ENCODE measurements at regions not wholly inside any gene's neighbourhood (a gene's known extent, or its start where the extent isn't known, plus 50 kb on each side); places are given as distances from the start of the nearest gene placed in this dataset.

DNA sequence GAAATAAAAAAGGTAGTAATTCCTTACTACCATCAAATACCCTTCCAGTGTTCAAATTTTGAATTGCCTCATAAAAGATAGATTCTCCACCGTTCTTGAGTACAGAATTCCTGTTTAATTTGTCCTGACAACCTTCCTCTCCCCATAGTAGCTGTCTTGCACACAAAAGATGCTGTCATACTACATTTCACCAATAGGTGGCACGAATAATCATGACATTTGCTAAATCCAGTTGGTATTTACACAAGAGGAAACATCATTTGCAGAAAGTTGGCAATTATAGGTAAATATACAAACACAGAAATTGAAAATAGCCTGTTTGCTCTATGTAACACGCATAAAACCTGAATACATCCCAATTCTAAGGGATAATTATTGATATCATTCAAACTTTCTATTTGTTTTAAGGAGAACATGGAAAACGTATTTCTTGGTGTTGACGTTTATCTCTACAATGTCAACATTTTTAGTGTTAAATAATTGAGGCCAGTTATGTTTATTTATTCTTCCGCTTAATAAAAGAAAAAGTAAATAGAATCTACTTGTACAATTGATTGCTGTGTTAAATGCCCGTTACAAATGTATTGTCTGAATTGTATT, 58.3 kb upstream of the CLDN10 start:
- TF ChIP-seq POLR2A (IDR thresholded peaks at IDR 0.05), result no peak
- TF ChIP-seq, protein P1, sequence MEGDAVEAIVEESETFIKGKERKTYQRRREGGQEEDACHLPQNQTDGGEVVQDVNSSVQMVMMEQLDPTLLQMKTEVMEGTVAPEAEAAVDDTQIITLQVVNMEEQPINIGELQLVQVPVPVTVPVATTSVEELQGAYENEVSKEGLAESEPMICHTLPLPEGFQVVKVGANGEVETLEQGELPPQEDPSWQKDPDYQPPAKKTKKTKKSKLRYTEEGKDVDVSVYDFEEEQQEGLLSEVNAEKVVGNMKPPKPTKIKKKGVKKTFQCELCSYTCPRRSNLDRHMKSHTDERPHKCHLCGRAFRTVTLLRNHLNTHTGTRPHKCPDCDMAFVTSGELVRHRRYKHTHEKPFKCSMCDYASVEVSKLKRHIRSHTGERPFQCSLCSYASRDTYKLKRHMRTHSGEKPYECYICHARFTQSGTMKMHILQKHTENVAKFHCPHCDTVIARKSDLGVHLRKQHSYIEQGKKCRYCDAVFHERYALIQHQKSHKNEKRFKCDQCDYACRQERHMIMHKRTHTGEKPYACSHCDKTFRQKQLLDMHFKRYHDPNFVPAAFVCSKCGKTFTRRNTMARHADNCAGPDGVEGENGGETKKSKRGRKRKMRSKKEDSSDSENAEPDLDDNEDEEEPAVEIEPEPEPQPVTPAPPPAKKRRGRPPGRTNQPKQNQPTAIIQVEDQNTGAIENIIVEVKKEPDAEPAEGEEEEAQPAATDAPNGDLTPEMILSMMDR (IDR thresholded peaks at IDR 0.05 in 8 of 11, conservative IDR thresholded peaks at IDR 0.05 in 3 of 11), result peak; percentile 29 to 80 (median 68)

DNA sequence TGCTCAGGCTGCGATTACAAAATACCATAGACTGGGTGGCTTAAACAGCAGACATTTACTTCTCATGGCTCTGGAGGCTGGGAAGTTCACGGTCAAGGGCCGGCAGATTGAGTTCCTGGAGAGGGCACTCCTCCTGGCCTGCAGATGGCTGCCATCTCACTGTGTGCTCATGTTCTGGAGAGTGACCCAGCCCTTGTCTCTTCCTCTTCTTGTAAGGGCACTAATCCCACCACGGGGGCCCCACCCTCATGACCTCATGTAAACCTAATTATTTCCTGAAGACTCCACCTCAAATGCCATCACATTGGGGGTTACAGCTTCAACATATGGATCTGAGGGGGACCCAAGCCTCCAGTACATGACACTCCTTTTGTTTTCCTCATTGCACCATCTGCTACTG, 56.0 kb upstream of the CLDN10 start:
- Histone ChIP-seq H3K27me3 (replicated peaks in 1 of 7) (peaks cover 0 to 16% (median 0%) of the 10 kb centered on the region in 7 donors), H3K4me1 (peaks cover 0 to 7% (median 2%) of the 10 kb centered on the region in 6 donors), H3K27ac (no peak overlapping the region), H3K36me3 (no peaks in the 10 kb centered on the region), H3K4me3 (no peak overlapping the region), H3K9me3 (peaks cover 0 to 16% (median 12%) of the 10 kb centered on the region in 8 donors)
- intact Hi-C loops (cut with DNase I; ENCODE audit: low total_unique reads), result loop anchor here (5.0 kb wide), 1 partner anchor 336 kb away; no protein-coding TSS in a partner anchor
- WGBS, 5 donors, result 77 to 89% (median 87%) methylated on average over 4 of the region's 4 CpGs
- TF ChIP-seq POLR2A (IDR thresholded peaks at IDR 0.05) (no peak), POLR2AphosphoS5 (IDR thresholded peaks at IDR 0.05) (no peak)
- TF ChIP-seq, protein P1 (IDR thresholded peaks at IDR 0.05 in 8 of 11, conservative IDR thresholded peaks at IDR 0.05 in 3 of 11), result no peak
- DNase-seq, result no peak

More for the DNA sequence above, 58.3 kb upstream of the CLDN10 start:
- Histone ChIP-seq H3K4me3 (no peak overlapping the region), H3K27me3 (replicated peaks in 1 of 7) (peaks cover 0 to 16% (median 0%) of the 10 kb centered on the region in 7 donors), H3K27ac (no peak overlapping the region), H3K9me3 (peaks cover 0 to 17% (median 7%) of the 10 kb centered on the region in 8 donors), H3K4me1 (peaks cover 0 to 7% (median 2%) of the 10 kb centered on the region in 6 donors), H3K36me3 (no peaks in the 10 kb centered on the region)
- no peak for DNase-seq
- intact Hi-C loops (cut with DNase I; ENCODE audit: low total_unique reads), result no loop called here
- 48 to 58% (median 53%) methylated on average over 7 of the region's 7 CpGs for WGBS, 5 donors

DNA sequence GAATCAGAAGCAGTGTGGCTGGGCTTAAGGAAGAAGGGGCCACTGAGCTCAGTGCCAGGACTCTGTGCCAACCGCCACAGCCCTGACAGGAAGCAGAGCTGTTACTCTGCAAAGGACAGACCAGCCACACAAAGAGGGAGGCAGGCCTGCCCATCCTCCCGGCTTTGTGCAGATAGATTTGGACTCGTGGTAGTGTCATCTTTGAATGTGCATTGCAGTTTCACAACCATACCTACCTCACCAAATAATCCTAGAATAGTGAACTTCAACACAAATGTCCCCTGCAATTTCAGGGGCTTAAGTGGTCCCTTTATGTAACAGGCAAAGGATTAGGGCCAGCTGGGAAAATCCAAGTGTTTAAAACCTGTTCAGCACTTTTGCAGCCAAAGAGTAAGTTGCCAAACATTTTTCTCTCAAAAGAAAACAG, 55.1 kb upstream of the CLDN10 start:
- Histone ChIP-seq H3K36me3 (no peaks in the 10 kb centered on the region), H3K27me3 (replicated peaks in 1 of 7) (peaks cover 0 to 12% (median 0%) of the 10 kb centered on the region in 7 donors), H3K27ac (no peak overlapping the region), H3K4me1 (peaks cover 0 to 7% (median 2%) of the 10 kb centered on the region in 6 donors), H3K9me3 (peaks cover 0 to 21% (median 18%) of the 10 kb centered on the region in 8 donors), H3K4me3 (no peak overlapping the region)
- DNase-seq, result no peak
- peak in 1 of 3 donors; percentile 31 for TF ChIP-seq POLR2AphosphoS5 (IDR thresholded peaks at IDR 0.05)
- no peak for TF ChIP-seq POLR2A (IDR thresholded peaks at IDR 0.05)
- WGBS, 5 donors, result 5 to 26% (median 15%) methylated on average over 3 of the region's 3 CpGs
- intact Hi-C loops (cut with DNase I; ENCODE audit: low total_unique reads), result loop anchor here (5.0 kb wide), 1 partner anchor 335 kb away; no protein-coding TSS in a partner anchor

DNA sequence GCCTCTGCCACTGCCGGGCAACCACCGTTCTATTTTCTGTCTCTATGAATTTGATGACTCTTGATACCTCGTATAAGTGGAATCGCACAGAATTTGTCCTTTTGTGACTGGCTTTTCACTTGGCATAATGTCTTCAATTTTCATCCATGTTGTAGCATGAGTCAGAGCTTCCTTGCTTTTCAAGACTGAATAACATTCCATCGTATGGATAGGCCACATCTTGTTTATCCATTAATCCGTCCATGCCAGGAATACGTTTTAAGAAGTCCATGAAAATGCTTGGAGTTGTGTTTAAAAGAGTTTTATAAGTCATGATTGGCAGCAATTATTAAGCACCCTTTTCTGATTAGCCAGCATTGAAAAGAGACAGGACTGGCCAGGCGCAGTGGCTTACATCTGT, 53.6 kb upstream of the CLDN10 start:
- Histone ChIP-seq H3K9me3 (peaks cover 0 to 21% (median 18%) of the 10 kb centered on the region in 8 donors), H3K4me3 (no peak overlapping the region), H3K36me3 (no peaks in the 10 kb centered on the region), H3K27me3 (replicated peaks in 1 of 7) (no peaks in the 10 kb centered on the region), H3K4me1 (peaks cover 0 to 7% (median 2%) of the 10 kb centered on the region in 6 donors), H3K27ac (no peak overlapping the region)
- DNase-seq, result no peak
- intact Hi-C loops (cut with DNase I; ENCODE audit: low total_unique reads), result loop anchor here (5.0 kb wide), 1 partner anchor 333 kb away; no protein-coding TSS in a partner anchor
- WGBS, 5 donors, result 78 to 90% (median 80%) methylated on average over 8 of the region's 8 CpGs
- TF ChIP-seq POLR2A (IDR thresholded peaks at IDR 0.05), result no peak
- TF ChIP-seq POLR2AphosphoS5 (IDR thresholded peaks at IDR 0.05), result no peak
- TF ChIP-seq, protein P1 (IDR thresholded peaks at IDR 0.05 in 8 of 11, conservative IDR thresholded peaks at IDR 0.05 in 3 of 11), result no peak

Measured in spleen (tissue), 11 donors.